Neural crest cell (in vitro differentiated cells): ENCODE measurements at regions not wholly inside any gene's neighbourhood (a gene's known extent, or its start where the extent isn't known, plus 50 kb on each side); places are given as distances from the start of the nearest gene placed in this dataset.
"Not testable (repeated sequence)": the region's sequence is repeated elsewhere in the genome, so short reads cannot be mapped to it uniquely, and the experiment has no call there.

Source experiments
- DNase-seq: peaks from one replicate; pipeline ENCODE4 v3.0.0; 2021; ENCODE audit warnings: low read depth, mixed read lengths, low spot score
- H3K27ac Mint-ChIP-seq: one replicate; pipeline ENCODE4 v1.8.0; 2021; ENCODE audit warnings: mild to moderate bottlenecking, mixed read lengths; ENCODE audit not compliant: unreplicated experiment
- H3K27me3 Mint-ChIP-seq: 2 replicates; pipeline ENCODE4 v1.8.0; 2021; ENCODE audit warnings: low read depth, mild to moderate bottlenecking, mixed read lengths
- H3K36me3 Mint-ChIP-seq: 2 replicates; pipeline ENCODE4 v1.8.0; 2021; ENCODE audit warnings: low read depth, mild to moderate bottlenecking, mixed read lengths
- H3K4me1 Mint-ChIP-seq: 2 replicates; pipeline ENCODE4 v1.8.0; 2021; ENCODE audit warnings: mixed read lengths
- H3K4me3 Mint-ChIP-seq: one replicate; pipeline ENCODE4 v1.8.0; 2021; ENCODE audit warnings: mild to moderate bottlenecking, mixed read lengths
- H3K9me3 Mint-ChIP-seq: 2 replicates; pipeline ENCODE4 v1.8.0; 2021; ENCODE audit warnings: mixed read lengths
- CTCF ChIP-seq: fragments of 200-600 bp; sonication (generic); conservative IDR thresholded peaks from 2 replicates; pipeline ENCODE4 v1.5.0; 2021; ENCODE audit warnings: antibody characterized with exemption, mild to moderate bottlenecking

- Mint-ChIP-seq H3K36me3 (peaks cover 13% of the 10 kb centered on the region), H3K9me3 (peaks cover 27% of the 10 kb centered on the region), H3K27ac (no peak overlapping the region), H3K27me3 (no peaks in the 10 kb centered on the region), H3K4me3 (no peak overlapping the region), H3K4me1 (no peaks in the 10 kb centered on the region)
- TF ChIP-seq CTCF = no peak
- DNase-seq = no peak
Measured at GRCh38 chrX:65241059-65241721, 264.9 kb upstream of the ZC4H2 start.

- peaks cover 7% of the 10 kb centered on the region for H3K36me3 Mint-ChIP-seq
- no peak overlapping the region for H3K4me3 Mint-ChIP-seq
- H3K27me3 Mint-ChIP-seq = no peaks in the 10 kb centered on the region
- peaks cover 12% of the 10 kb centered on the region for H3K9me3 Mint-ChIP-seq
- no peaks in the 10 kb centered on the region for H3K4me1 Mint-ChIP-seq
- no peak overlapping the region for H3K27ac Mint-ChIP-seq
- TF ChIP-seq CTCF = no peak
- no peak for DNase-seq
Measured at GRCh38 chrX:65203545-65203944, 227.3 kb upstream of the ZC4H2 start.

- Mint-ChIP-seq H3K4me1 (peaks cover 4% of the 10 kb centered on the region), H3K27me3 (no peaks in the 10 kb centered on the region), H3K36me3 (peaks cover 5% of the 10 kb centered on the region), H3K27ac (no peak overlapping the region), H3K4me3 (peak overlapping the region; percentile 21), H3K9me3 (peaks cover 7% of the 10 kb centered on the region)
- TF ChIP-seq CTCF = peak; percentile 62
- peak; percentile 20 for DNase-seq
Measured at GRCh38 chrX:65196758-65197360, 220.6 kb upstream of the ZC4H2 start.

GRCh38 chrX:65195621-65196020, 219.4 kb upstream of the ZC4H2 start:
- TF ChIP-seq CTCF = no peak
- DNase-seq = no peak
- H3K4me3 Mint-ChIP-seq = no peak overlapping the region
- H3K27me3 Mint-ChIP-seq = no peaks in the 10 kb centered on the region
- H3K4me1 Mint-ChIP-seq = peaks cover 4% of the 10 kb centered on the region
- peaks cover 5% of the 10 kb centered on the region for H3K36me3 Mint-ChIP-seq
- H3K9me3 Mint-ChIP-seq = peaks cover 7% of the 10 kb centered on the region
- H3K27ac Mint-ChIP-seq = no peak overlapping the region

GRCh38 chrX:65194547-65194946, 218.3 kb upstream of the ZC4H2 start:
- Mint-ChIP-seq H3K9me3 (peaks cover 4% of the 10 kb centered on the region), H3K27me3 (no peaks in the 10 kb centered on the region), H3K4me3 (no peak overlapping the region), H3K27ac (no peak overlapping the region), H3K36me3 (peaks cover 2% of the 10 kb centered on the region), H3K4me1 (peaks cover 4% of the 10 kb centered on the region)
- no peak for DNase-seq
- TF ChIP-seq CTCF = no peak

GRCh38 chrX:65163325-65163724, 187.1 kb upstream of the ZC4H2 start:
- H3K27me3 Mint-ChIP-seq, DNase-seq, H3K36me3 Mint-ChIP-seq, H3K4me3 Mint-ChIP-seq, H3K4me1 Mint-ChIP-seq, H3K27ac Mint-ChIP-seq: not testable (repeated sequence)
- peaks cover 18% of the 10 kb centered on the region for H3K9me3 Mint-ChIP-seq
